NCI-H82 (cell line): ENCODE measurements at regions not wholly inside any gene's neighbourhood (a gene's known extent, or its start where the extent isn't known, plus 50 kb on each side); places are given as distances from the start of the nearest gene placed in this dataset.
A peak's percentile ranks its signal among the peaks of the same experiment; 100 is the strongest.
"Not testable (repeated sequence)": the region's sequence is repeated elsewhere in the genome, so short reads cannot be mapped to it uniquely, and the experiment has no call there.

ENCODE experiments used
- DNase-seq: peaks from one replicate; lab custom pipeline; 2025; lab: John Stamatoyannopoulos, UW

DNA sequence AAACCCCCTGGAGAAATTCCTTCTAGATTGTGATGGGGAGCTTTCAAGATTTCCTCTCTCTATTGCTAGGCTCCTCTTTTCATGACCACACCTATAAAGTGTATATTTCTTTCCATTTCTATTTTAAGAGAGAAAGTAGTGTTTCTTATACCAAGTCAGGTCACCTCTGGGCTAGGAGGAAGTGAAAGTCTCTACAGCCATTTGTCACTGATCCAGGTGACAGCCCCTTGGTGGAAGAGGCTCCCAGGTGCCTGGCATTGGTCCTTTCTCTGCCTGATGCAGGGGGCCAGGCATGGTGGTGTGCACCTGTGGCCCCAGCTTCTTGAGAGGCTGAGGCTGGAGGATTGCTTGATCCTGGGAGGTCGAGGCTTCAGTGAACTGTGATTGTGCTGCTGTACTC is 64.7 kb downstream of the DHCR7 start:
- DNase-seq, result no peak

DNA sequence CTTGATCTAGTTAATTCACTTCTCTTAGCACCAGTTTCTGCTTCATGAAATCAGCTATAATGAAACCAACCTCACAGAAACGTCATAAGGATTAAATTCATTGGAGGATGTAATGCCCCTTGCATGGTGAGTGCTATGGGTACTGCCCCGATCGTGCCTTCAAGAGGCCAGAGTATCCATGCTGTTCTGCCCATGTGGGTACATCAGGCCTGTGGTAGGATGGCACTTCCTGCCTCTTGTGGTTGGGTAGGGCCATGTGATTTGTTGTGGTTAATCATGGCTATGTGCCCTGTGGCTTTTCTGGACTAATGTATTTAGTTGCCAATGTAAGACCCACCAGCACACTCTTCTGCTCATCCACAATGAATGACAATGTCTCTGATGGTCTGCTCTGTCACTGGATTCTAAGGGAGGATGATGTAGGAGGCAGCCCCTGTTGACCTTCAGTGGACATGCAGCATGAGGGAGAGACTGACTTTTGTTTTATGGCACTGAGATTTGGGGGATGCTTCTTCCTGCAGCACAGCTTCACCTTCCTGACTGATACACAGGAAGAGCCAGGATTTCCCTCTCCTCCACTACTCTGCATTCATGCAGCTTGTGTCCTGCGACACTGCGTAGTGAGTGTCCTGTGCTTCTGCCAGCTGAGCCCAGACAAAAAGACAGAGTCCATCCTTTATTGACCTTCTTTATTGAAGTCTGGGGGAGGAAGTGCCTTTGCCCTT is 66.2 kb downstream of the DHCR7 start:
- DNase-seq, result no peak

DNA sequence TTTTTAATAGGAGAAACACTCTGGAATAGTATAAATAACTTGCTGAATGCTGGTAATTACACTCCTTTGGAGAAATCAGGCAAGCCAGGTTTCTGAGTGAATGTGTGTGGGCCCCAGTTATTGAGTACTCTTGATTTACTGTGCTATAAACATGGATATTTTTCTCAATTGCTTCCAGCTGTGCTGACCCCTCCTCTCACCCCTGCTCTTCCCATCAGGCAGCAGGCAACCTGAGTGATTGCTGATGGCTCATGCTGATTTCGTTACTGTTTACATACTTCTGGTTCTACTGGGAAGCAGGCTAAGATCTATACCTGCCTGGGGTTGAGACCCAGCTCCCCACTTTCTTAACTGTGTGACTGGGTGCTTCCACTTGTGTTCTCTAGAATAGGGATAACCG is 68.5 kb downstream of the DHCR7 start:
- no peak for DNase-seq

DNA sequence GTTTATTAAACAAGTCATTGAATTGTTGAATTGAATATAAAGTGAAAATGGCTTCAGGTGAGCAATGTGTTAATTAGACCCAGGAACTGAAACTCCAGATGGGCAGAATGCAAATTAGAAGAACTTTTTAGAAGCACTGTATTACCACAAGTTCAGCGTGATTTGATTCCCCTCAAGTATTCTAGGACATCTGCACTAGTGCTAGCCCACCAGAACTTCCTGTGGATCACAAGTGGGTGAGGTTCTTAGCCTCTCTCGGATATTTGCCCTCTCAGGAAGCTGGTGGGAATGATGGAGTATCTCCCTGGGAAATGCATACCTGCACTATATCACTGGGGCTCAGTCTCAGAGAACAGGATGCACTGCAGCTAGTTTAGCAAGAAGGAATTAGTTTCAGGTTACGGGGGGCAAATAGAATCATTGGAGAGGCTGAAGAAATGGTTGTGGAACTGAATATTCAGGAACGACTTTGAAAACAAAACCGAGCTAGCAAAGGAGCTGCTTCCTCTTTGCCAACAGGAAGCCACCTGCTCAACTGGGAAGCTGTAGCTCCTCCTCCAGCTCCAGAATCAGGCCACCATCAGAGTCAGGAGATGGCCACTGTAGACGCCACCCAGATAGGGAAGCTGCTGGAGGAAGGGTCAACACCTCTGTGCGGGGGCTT is 74.3 kb downstream of the DHCR7 start:
- DNase-seq, result no peak

DNA sequence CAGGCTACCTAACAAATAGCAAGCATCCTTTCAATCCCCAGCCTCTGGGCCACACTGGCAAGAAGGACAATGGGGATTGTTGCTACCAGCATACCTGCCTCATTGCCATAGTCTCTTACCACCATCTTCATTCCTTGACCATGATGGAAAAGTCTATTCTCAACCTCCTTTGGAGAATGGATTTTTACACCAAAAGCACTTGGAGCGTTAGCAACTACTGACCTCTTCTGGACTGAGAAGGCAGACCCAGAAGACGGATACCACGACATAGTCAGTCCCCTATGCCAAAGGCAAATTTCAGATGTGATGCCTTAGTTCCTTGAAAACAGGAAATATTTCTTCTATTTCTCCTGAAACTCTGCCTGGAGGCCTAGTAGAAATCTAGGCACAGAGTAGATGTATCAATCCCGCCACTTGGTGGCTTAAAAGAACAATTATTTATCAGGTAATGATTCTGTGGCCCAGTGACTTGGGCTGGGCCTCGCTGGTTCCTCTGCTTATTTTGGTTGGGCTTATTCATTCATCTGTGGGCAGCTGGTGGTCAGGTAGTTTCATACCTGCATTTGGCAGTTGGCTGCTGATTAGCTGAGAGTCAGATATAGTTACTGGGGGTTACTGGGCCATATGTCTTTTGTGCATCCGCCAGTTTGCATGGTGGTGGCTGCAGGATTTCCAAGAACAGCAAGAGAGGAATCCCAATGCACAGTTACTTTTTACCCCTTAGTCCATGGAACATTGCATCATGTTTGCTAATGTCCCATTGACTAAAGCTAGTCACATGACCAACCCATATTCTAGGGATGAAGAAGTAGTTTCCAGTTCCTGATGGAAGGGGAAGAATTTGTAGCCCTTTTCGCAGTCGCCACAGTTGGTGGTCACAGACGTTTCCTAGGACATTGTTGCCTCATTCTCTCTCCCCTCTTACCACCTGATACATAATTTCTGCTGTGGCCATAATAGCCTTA is 75.2 kb downstream of the DHCR7 start:
- peak; percentile 1 for DNase-seq

DNA sequence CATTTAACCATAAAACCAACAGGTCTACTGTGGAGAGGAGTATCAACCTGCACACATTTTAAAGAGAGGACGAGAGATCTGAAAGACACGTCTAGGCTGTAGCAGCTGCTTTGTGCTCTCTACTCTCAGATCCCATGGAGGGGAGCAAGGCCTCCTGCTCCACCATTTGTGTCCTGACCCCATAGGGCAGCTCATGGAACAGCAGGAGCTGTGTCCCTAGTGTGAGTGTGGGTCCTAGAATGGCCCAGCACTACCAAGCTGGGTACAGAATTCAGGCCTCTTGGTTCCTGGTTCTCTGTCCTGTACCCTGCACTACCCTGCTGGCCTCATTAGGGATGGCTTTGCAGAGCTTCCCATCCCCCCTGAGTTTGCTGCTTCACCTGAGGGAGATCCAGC is 76.5 kb downstream of the DHCR7 start:
- DNase-seq, result no peak

DNA sequence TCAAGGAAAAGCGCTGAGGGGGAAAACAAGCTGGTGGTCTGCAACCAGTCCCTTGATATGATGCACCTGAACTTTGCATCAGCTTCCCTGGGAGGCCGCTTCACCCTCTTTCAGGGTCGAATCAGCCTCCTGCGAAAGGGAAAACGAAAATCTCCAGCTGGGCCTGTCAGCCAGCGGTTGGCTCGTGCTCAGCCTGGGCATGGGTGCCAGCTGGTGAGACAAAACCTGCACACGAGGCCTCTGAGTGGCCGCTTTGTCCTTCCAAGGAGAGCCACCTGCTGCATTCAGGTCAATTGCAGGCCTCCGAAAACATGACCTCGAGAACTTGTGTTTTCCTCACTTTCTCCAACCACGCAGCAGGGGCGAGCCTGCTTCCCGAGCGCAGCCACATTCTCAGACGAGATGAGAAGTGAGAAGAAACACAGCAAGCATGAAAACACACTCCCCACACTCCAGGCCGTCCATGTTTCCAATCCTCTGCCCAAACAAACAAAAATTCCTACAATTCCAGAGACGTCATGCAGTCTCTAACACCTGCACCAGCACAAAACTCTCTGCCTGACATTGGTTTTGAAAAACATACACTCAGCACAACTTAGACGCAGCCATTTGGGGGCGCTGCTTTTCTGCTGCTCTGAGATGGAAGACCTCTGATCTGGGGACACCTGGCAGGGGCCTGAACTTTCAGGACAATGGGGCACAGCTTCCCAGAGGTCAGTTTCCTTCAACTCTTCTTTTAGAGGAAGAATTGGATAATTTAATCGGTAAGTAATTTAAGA is 77.1 kb downstream of the DHCR7 start:
- DNase-seq, result no peak

DNA sequence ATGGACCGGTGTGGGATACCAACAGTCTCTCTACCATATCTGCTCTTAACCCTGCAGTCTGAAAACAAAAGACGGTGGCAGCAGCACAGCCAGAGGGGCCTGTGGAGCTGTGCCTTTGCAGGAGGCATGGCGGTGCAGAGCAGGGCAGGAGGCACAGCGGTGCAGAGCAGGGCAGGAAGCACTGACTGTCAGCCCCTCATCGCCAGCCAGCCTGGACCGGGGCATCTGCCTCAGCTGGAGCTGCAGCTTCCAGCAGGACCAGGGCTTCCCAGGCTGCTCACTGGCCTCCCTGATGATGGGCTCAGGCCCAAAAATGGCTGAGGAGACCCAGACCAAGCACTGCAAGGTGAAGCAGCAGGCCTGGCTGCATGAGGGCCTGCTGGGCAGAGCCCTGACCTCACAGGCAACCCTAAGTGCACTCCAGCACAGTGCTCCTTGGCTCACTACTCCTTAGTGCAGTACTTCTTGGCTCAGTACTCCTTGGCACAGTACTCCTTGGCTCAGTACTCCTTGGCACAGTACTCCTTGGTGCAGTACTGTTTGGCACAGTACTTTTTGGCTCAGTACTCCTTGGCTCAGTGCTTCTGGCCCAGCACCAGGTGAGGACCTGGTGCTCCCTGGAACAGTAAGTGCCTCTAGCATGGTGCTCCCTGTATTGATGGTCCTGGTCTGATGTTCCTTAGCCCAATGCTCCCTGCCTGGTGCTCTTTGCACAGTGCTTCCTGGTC is 78.0 kb downstream of the DHCR7 start:
- DNase-seq, result no peak

DNA sequence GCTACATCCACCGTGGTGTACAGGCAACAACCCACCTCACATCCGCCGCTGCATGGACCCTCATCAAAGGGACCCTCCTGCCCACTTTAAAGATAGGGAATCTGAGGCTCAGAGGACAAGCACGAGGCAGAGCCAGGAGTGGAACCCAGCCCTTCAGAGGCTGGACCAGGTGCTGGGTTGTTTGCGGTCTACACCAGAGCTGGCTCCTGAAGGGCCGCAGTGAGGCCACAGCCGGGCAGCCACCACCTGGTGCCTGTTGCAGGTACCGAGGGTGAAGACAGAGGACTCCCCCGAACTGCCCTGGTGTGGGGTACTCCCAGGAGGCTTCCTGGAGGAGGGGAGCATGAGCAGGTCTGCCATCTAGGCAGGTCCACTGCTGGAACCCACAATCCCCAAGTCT is 78.8 kb downstream of the DHCR7 start:
- no peak for DNase-seq

DNA sequence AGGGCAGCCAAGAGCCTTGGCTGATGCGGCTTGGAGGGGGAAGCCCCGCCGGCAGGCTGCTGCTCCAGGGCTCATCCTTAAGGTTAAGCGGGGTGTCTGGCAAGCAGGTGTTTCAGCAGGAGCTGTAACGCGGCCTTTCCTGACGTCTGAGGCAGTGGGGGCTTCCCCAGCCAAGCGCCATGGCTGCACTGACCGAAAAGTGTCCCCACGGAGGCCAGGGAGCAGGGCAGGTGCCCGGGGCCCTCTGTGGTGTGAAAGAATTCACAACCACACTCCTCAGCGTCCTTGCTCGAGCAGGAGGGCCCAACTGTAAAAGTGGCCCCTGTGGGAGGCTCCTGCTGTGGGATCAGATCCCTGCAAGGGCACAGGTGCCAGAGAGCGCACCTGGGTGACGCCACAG is 79.2 kb downstream of the DHCR7 start:
- no peak for DNase-seq

DNA sequence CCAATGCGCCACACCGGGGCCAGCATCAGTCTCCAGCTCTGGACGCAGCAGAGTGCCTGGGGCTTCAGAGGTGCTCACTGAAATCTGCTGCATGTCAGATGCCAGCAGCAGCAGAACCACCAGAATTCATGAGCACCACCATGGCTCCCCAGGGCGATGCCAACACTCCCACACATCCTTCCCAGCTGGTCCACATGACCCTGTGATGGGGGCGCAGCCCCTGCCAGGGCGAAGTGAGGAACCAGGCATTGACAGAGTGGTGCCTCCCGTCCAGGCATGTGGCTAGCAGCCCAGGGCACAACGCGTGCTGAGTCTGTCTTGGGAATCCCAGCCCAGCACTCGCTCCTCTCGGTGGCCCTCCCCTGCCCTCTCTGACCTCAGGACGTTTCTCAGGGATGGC is 80.4 kb downstream of the DHCR7 start:
- DNase-seq, result no peak

DNA sequence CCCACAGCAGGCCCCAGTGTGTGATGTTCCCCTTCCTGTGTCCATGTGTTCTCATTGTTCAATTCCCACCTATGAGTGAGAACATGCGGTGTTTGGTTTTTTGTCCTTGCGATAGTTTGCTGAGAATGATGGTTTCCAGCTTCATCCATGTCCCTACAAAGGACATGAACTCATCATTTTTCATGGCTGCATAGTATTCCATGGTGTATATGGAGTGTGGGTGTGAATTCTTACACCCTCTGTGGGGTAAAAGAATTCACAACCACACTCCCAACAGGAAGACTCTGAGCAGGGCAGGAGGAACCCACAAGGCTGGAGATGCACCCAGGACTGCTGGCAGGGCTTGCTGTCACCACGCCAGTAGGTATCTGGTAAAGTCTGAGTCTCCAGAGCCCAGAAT is 80.9 kb downstream of the DHCR7 start:
- DNase-seq, result not testable (repeated sequence)

DNA sequence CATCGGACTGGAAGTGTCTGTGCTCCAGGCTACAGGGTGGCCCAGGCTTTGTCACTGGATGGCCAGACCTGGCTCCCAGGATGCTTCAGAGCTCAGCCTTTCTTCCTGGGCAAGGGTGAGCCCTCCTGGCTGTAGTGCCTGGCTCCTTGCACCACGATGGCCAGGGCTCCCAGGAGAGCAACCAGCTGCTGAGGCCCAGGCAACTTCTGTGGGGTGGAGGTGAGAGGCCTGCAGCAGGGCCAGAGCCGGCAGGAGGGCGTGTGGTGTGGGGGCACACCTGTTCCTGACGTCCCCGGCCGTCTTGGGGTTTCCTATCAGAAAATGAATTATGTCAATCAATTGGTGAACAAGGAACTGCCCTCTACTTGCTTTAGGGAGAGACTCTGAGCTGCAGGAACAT is 82.1 kb downstream of the DHCR7 start:
- DNase-seq, result no peak

DNA sequence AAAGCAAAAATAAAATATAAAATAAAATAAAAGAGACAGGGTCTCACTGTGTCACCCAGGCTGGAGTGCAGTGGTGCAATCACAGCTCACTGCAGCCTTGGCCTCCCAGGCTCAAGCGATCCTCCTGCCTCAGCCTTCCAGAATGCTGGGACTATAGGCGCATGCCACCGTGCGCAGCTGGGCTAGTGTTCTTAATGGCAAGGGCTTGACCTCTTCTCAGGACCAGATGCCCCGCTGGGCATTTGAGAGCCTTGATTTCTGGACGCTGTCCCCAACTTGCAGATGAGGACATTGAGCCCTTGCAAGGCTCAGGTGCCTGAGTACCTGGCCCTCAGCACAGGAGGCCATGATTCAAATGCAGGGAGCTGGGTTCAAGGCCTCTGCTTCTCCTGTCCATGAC is 82.6 kb downstream of the DHCR7 start:
- DNase-seq, result no peak

DNA sequence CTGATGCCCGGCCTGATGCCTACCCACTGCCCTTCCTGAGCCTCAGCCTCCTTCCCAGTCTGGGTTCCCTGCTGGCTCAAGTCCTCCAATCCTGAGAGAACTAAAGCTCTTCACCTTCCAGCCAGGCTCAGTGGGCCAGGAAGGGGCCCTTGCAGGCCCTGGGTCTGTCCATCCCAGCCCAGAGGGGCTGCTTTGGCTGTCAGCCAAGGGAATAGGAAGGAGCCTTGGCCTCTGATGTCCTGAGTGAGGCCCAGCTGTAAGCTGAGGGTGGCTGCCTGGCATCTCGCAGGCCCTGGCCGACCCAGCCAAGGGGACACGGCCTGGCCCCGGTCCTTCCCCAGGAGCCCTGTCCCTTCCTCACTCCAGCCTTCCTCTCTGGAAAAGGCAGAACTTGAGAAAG is 83.4 kb downstream of the DHCR7 start:
- no peak for DNase-seq

DNA sequence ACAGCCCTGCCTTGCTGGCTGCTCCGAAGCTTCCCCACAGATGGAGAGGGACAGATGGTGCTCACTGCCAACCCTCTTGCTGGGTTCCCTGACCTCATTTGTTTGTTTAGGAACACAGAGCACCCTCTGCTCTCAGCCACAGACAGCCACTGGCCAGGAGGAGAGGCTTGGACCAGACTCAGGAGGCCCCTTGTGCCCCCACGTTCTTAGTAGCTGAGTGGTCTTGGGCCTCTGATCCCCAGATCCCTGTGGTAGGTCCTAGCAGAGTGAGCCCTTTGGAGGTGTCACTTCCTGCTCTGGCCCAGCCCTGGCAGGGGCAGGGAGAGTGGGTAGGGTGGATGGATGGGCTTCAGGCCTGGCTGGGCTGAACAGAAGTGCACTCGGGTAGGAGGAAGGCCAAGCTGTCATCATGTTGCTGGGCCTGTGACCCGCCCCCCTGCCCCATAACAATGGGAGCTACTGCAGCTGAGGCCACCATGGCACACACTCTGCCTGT is 84.0 kb downstream of the DHCR7 start:
- peak; percentile 56 for DNase-seq

DNA sequence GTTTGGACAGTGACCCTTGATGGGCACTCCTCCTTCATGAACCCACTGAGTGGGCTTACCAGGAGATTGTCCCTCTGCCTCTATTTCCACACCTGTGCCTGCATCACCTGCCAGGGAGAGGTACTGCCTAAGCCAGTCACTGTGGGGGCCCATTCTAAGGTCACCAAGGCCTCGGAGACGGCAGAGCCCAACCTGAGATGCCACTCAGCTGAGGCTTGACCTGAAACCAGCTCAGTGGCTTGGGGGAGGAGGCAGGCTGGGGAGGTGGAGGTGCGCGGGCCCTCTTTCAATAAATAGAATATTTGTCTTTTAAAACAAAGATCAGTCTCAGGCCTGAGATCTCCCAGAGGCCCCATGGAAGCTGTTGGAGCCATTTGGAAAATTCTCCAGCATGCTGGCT is 84.5 kb downstream of the DHCR7 start:
- no peak for DNase-seq

DNA sequence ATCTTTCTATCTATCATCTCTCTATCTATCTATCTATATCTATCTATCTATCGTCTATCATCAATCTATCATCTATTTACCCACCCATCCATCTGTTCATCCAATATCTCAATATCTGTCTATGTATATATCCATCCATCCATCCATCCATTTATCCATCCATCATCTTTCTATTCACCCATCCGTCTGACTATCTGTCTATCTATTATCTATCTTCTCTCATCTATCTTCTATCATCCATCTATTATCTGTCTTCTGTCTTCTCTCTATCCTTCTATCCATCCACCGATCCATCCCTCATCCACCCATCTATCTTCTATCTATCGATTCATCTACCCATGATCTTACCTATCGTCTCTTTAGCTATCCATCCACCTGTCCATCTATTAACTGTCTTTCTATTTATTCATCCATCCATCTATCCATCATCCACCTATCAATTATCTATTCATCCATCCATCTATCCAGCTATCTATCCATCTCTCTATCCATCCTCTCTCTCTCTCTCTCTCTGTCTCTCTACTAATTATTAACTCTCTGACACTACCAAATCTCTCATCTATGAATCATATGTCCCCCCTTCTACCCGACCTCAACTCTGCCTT is 89.1 kb downstream of the DHCR7 start:
- DNase-seq, result no peak

DNA sequence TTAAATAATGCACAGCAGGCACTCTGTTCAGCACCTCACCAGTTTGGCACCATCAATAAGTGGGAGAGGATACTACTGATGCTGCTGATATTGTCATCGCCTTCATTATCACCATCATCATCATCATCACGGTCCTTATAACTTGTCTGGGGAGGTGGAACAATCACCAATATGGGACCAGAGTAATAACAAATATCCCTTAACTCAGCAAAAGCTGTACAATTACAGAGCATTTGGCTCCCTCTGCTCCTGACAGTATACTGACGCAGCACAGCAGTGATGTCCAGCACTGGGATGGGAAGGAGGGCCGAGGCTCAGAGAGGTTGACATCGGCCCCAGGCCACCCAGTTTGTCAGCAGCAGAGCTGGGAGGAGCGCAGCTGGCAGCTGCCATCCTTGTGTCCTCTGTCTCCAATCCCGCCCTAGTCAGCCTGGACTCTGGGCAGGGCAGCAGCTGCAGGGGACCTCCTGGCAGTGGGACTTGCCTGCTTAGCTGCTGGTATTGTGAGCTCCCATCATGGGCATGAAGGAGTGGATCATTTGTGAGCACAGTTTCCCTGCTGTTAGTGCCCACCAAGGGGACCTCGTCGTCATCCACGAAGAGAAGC is 90.0 kb downstream of the DHCR7 start:
- no peak for DNase-seq

DNA sequence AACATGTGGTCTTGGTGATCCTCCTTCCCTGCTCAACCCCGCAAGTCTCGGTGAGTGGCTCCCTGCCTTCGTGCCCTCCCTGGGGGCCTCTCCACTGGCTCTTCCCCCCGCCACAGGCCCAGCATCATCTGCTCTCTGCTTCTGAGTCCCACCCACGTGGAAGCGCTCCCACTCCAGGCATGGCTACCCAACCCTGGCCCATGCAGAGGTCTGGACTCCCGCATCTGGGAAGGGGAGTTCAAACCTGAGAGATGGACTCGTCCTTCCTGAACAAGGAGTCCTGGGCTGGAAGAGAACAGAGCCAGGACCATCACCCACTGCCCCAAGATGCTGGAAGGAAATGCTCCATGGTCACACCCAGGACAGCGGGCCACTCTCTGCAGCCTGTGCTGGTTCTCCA is 90.8 kb downstream of the DHCR7 start:
- DNase-seq, result no peak
